ENCODE measurements at regions not wholly inside any gene's neighbourhood (a gene's known extent, or its start where the extent isn't known, plus 50 kb on each side); places are given as distances from the start of the nearest gene placed in this dataset.

DNA sequence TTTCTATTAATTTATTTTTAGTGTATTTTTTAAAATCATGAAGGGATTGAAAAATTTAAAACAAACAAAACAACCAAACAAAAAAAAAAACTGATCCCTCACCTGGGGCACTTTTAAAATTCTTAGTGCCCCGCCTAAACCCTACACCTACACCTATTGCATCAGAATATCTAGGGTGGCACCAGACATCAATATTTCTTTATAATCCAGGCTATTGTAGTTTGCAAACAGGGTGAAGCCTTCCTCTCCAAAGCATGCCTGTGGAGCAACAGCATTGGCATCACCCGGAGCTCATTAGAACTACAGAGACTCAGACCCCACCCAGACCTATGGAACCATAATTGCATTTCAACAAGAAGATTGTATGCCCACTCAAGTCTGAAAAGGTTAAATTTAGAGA is 54.9 kb upstream of the ACP3 start:
- ChIA-PET POLR2A (ENCODE audit: low non-redundant PET) (no interaction called here), CTCF (interaction anchor here (0.9 kb wide), 1 partner anchor 80 kb away, joined by 4 read pairs; no protein-coding TSS in a partner anchor)
- no peak for DNase-seq (ENCODE audit: low spot score)
- no peak overlapping the region for H3K27ac ChIP-seq
- TF ChIP-seq, protein P1, sequence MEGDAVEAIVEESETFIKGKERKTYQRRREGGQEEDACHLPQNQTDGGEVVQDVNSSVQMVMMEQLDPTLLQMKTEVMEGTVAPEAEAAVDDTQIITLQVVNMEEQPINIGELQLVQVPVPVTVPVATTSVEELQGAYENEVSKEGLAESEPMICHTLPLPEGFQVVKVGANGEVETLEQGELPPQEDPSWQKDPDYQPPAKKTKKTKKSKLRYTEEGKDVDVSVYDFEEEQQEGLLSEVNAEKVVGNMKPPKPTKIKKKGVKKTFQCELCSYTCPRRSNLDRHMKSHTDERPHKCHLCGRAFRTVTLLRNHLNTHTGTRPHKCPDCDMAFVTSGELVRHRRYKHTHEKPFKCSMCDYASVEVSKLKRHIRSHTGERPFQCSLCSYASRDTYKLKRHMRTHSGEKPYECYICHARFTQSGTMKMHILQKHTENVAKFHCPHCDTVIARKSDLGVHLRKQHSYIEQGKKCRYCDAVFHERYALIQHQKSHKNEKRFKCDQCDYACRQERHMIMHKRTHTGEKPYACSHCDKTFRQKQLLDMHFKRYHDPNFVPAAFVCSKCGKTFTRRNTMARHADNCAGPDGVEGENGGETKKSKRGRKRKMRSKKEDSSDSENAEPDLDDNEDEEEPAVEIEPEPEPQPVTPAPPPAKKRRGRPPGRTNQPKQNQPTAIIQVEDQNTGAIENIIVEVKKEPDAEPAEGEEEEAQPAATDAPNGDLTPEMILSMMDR (conservative IDR thresholded peaks at IDR 0.05; ENCODE audit: low read depth) = no peak

DNA sequence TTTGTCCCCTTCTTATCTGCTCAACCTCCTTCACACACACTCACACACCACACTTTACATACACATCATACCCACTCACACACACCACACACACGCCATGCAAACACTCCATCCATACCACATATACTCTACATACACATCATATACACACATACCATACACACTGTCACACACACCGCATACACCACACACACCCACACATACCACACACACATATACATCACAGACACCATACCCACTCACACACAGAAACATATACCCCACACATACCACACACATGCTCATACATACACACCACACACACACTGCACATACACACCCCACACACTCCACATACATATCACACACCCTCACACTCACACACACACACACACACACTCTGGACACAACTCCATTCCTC is 54.3 kb upstream of the ACP3 start:
- ChIA-PET CTCF (no interaction called here), POLR2A (ENCODE audit: low non-redundant PET) (no interaction called here)
- DNase-seq (ENCODE audit: low spot score) = no peak
- TF ChIP-seq, protein P1 (conservative IDR thresholded peaks at IDR 0.05; ENCODE audit: low read depth) = no peak
- H3K27ac ChIP-seq = no peak overlapping the region

DNA sequence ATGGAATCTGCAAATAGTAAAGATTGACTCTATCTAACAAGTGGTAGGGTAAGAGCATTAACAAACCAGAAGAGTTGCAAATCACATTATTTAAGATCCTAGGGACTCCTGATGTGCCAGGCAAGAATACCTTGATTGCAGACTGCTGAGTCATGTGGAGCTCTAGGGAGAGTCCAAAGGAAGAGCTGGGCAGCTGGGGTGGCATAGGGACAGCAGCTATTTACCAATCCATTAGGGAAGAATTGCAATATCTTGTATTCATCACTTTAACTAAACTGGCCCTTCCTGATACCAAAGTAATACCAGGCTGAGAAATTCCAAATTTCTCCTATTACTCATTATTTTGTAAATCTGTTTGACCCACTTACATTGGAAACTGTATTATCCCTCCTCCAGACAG is 52.2 kb upstream of the ACP3 start:
- no peak for DNase-seq (ENCODE audit: low spot score)
- TF ChIP-seq, protein P1 (conservative IDR thresholded peaks at IDR 0.05; ENCODE audit: low read depth) = no peak
- POLR2A ChIA-PET (ENCODE audit: low non-redundant PET) = no interaction called here
- H3K27ac ChIP-seq = no peak overlapping the region
- CTCF ChIA-PET = no interaction called here

DNA sequence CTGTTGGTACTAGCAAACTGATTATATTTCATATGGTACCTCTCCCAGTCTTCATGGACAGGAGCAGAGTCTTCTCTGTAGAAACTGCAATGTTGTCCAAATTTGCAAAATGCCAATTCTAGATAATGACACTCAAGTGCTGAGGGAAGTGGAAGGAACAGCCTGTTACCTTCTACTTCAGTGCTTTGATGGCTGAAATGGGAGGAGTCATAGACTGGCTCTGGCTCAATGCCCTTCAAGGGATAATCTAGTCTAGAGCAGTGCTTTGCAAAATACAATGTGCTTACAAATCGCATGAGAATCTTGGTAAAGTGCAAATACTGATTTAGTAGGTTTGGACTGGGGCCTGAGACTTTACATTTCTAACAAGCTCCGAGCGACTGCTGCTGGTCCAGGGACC is 51.7 kb upstream of the ACP3 start:
- DNase-seq (ENCODE audit: low spot score) = no peak
- TF ChIP-seq, protein P1 (conservative IDR thresholded peaks at IDR 0.05; ENCODE audit: low read depth) = no peak
- no peak overlapping the region for H3K27ac ChIP-seq
- CTCF ChIA-PET = no interaction called here
- POLR2A ChIA-PET (ENCODE audit: low non-redundant PET) = interaction anchor here (0.6 kb wide), 1 partner anchor 86 kb away, joined by 5 read pairs; no protein-coding TSS in a partner anchor

DNA sequence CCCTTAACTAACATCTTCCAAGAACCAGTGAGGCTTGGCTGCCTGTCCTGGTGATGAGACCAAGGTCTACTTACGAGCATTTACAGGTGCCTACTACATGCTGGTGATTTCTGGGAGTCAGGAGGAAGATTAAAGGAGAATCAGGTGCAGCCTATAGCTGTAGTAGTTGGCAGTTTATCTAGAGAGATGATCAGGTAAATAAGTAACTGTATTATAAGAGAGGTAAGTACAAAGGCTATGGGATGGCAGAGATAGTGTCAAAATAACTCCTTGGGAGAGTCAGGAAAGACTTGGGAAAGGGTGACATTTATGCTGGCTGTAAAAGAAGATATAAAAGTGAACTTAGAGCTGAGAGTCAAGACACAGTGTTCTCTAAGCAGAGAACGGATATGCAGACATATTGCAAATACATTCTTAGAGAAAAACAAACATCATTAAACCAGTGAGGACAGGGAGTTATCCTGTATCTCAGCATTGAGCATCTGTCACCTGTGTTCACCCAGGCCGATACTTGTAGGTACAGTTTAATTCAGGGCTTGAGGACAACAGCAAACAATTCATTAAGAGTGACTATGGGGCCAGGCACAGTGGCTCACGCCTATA is 49.7 kb upstream of the ACP3 start:
- ChIA-PET POLR2A (ENCODE audit: low non-redundant PET) (no interaction called here), CTCF (no interaction called here)
- H3K27ac ChIP-seq = no peak overlapping the region
- no peak for DNase-seq (ENCODE audit: low spot score)
- TF ChIP-seq, protein P1 (conservative IDR thresholded peaks at IDR 0.05; ENCODE audit: low read depth) = no peak

Data from RWPE1 (cell line).